ENCODE measurements at regions not wholly inside any gene's neighbourhood (a gene's known extent, or its start where the extent isn't known, plus 50 kb on each side); places are given as distances from the start of the nearest gene placed in this dataset.

GRCh38 chr15:88394553-88395145 lies 72.5 kb downstream of the MRPL46 start:
- TF ChIP-seq, protein P1, sequence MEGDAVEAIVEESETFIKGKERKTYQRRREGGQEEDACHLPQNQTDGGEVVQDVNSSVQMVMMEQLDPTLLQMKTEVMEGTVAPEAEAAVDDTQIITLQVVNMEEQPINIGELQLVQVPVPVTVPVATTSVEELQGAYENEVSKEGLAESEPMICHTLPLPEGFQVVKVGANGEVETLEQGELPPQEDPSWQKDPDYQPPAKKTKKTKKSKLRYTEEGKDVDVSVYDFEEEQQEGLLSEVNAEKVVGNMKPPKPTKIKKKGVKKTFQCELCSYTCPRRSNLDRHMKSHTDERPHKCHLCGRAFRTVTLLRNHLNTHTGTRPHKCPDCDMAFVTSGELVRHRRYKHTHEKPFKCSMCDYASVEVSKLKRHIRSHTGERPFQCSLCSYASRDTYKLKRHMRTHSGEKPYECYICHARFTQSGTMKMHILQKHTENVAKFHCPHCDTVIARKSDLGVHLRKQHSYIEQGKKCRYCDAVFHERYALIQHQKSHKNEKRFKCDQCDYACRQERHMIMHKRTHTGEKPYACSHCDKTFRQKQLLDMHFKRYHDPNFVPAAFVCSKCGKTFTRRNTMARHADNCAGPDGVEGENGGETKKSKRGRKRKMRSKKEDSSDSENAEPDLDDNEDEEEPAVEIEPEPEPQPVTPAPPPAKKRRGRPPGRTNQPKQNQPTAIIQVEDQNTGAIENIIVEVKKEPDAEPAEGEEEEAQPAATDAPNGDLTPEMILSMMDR (IDR thresholded peaks at IDR 0.05; ENCODE audit: low read depth, low read length, poor library complexity, severe bottlenecking), result no peak
- no peak for TF ChIP-seq EZH2phosphoT487 (IDR thresholded peaks at IDR 0.05; ENCODE audit: borderline replicate concordance, low read length)

All from DOHH2 (cell line).